Lower lobe of right lung (tissue), 2 donors: ENCODE measurements at regions not wholly inside any gene's neighbourhood (a gene's known extent, or its start where the extent isn't known, plus 50 kb on each side); places are given as distances from the start of the nearest gene placed in this dataset.

Experiments used
- ATAC-seq, 2 donors: fragments of 200-7000 bp; cut with Tn5 transposase; one replicate each; pipeline ENCODE4 v1.9.1; 2020 to 2022; ENCODE audit warnings: mild to moderate bottlenecking in 2 of 2, moderate library complexity in 2 of 2
- DNase-seq: peaks from one replicate; pipeline ENCODE4 v3.0.0-alpha.2; 2020
- H3K27ac ChIP-seq: fragments of 200-600 bp; one replicate; pipeline ENCODE4 v1.8.0; 2022
- H3K27me3 ChIP-seq: fragments of 200-600 bp; one replicate; pipeline ENCODE4 v1.8.0; 2022; ENCODE audit warnings: low read depth
- H3K36me3 ChIP-seq: fragments of 200-600 bp; one replicate; pipeline ENCODE4 v1.8.0; 2022; ENCODE audit warnings: mild to moderate bottlenecking
- H3K4me1 ChIP-seq: fragments of 200-600 bp; one replicate; pipeline ENCODE4 v1.8.0; 2022
- H3K4me3 ChIP-seq: fragments of 200-600 bp; one replicate; pipeline ENCODE4 v1.8.0; 2022; ENCODE audit warnings: mild to moderate bottlenecking
- H3K9me3 ChIP-seq: fragments of 200-600 bp; one replicate; pipeline ENCODE4 v1.8.0; 2022
- CTCF ChIP-seq: fragments of 200-600 bp; IDR thresholded peaks from one replicate; pipeline ENCODE4 v1.8.0; 2022; ENCODE audit warnings: antibody characterized with exemption, mild to moderate bottlenecking
- intact Hi-C: fragments of 100-400 bp; cut with DNase I; formaldehyde crosslinking; loops from one replicate; pipeline ENCODE4 v1.11.0; 2022
- donor health status: DM: no; HTN: yes; CAD: no; lungs with severe emphysema.

DNA sequence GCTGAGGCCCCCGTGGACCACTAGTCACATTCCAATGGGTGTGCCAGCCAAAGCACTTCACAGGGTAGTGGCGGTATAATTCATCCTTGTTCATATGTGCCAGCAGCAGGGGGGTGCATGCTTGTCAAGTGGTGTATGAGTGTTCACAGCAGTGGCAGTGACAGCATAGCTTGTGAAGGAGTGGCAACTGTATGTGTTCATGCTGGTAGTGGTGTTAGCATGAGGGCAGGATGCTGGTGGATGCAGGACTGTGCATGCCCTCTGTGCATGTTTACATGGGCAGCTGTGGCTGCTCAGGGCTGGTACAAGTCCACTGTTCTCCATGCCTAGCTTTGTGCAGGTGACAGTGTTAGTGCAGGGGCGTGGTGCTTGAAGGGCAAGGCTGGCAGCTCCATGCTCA lies 253.4 kb upstream of the DMAC1 start:
- Histone ChIP-seq H3K27me3 (no peaks in the 10 kb centered on the region), H3K36me3 (no peaks in the 10 kb centered on the region), H3K9me3 (no peaks in the 10 kb centered on the region), H3K27ac (no peak overlapping the region), H3K4me1 (no peaks in the 10 kb centered on the region), H3K4me3 (no peak overlapping the region)
- ATAC-seq (no peak), DNase-seq (no peak)
- no peak for TF ChIP-seq CTCF
- intact Hi-C loops, result no loop called here

DNA sequence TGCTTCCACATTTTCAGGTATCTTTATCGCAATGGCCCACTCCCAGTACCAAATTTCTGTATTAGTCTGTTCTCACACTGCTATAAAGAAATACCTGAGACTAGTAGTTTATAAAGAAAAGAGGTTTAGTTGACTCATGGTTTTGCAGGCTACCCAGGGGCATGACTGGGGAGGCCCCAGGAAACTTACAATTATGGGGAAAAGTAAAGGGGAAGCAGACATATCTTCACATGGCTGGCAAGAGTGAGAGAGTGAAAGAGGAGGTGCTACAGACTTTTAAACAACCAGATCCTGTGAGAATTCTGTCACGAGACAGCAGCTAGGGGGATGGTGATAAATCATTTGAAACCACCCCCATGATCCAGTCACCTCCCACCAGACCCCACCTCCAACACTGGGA lies 238.2 kb upstream of the DMAC1 start:
- no peak for TF ChIP-seq CTCF
- no peaks in the 10 kb centered on the region for H3K4me1 ChIP-seq
- peaks cover 30% of the 10 kb centered on the region for H3K9me3 ChIP-seq
- intact Hi-C loops, result no loop called here
- H3K36me3 ChIP-seq, result no peaks in the 10 kb centered on the region
- H3K4me3 ChIP-seq, result no peak overlapping the region
- H3K27ac ChIP-seq, result no peak overlapping the region
- ATAC-seq, result no peak
- DNase-seq, result no peak
- H3K27me3 ChIP-seq, result no peaks in the 10 kb centered on the region

- Histone ChIP-seq H3K4me3 (no peak overlapping the region), H3K4me1 (no peaks in the 10 kb centered on the region), H3K9me3 (peaks cover 23% of the 10 kb centered on the region), H3K36me3 (no peaks in the 10 kb centered on the region), H3K27ac (no peak overlapping the region), H3K27me3 (no peaks in the 10 kb centered on the region)
- DNase-seq (no peak), ATAC-seq (no peak)
- no peak for TF ChIP-seq CTCF
- intact Hi-C loops, result no loop called here
Observed at GRCh38 chr9:8036914-8037524, 237.4 kb upstream of the DMAC1 start.

- DNase-seq, result no peak
- Histone ChIP-seq H3K4me3 (no peak overlapping the region), H3K27ac (no peak overlapping the region), H3K4me1 (no peaks in the 10 kb centered on the region), H3K36me3 (no peaks in the 10 kb centered on the region), H3K27me3 (no peaks in the 10 kb centered on the region), H3K9me3 (peaks cover 4% of the 10 kb centered on the region)
- no peak for TF ChIP-seq CTCF
- intact Hi-C loops, result no loop called here
- no peak for ATAC-seq
Observed at GRCh38 chr9:8033794-8034193, 234.2 kb upstream of the DMAC1 start.

GRCh38 chr9:8030095-8030494 lies 230.5 kb upstream of the DMAC1 start:
- no peak for ATAC-seq
- no peak for DNase-seq
- Histone ChIP-seq H3K9me3 (no peaks in the 10 kb centered on the region), H3K4me3 (no peak overlapping the region), H3K36me3 (no peaks in the 10 kb centered on the region), H3K27me3 (no peaks in the 10 kb centered on the region), H3K27ac (no peak overlapping the region), H3K4me1 (no peaks in the 10 kb centered on the region)
- intact Hi-C loops, result no loop called here
- TF ChIP-seq CTCF, result no peak

DNA sequence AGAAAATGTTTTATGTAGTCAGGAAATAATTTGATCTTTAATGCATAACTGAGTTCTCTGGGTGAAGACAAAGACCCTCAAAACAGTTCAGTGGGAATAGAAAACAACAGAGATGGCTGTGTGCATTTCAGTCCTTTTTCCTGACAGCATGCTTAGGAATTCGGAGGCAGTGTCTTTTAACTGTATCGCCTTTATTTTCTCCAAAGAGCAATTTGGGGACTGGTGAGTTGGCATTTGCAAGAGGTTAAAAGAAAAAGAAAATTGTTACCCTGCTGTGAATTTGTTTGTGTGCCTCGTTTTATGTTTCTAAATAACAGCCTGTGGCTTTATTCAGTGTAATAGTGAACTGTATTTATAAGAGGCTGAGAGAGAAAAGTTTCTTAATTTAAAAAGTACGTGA lies 227.8 kb upstream of the DMAC1 start:
- ATAC-seq, result no peak

More for the DNA sequence above, 227.8 kb upstream of the DMAC1 start:
- Histone ChIP-seq H3K4me1 (no peaks in the 10 kb centered on the region), H3K9me3 (no peaks in the 10 kb centered on the region), H3K27me3 (no peaks in the 10 kb centered on the region), H3K27ac (no peak overlapping the region), H3K36me3 (no peaks in the 10 kb centered on the region), H3K4me3 (no peak overlapping the region)
- DNase-seq, result no peak
- TF ChIP-seq CTCF, result no peak
- intact Hi-C loops, result no loop called here
